Lower lobe of right lung (tissue), 2 donors: ENCODE measurements at regions not wholly inside any gene's neighbourhood (a gene's known extent, or its start where the extent isn't known, plus 50 kb on each side); places are given as distances from the start of the nearest gene placed in this dataset.

Experiments
- ATAC-seq, 2 donors: fragments of 200-7000 bp; cut with Tn5 transposase; one replicate each; pipeline ENCODE4 v1.9.1; 2020 to 2022; ENCODE audit warnings: mild to moderate bottlenecking in 2 of 2, moderate library complexity in 2 of 2
- DNase-seq: peaks from one replicate; pipeline ENCODE4 v3.0.0-alpha.2; 2020
- H3K27ac ChIP-seq: fragments of 200-600 bp; one replicate; pipeline ENCODE4 v1.8.0; 2022
- H3K27me3 ChIP-seq: fragments of 200-600 bp; one replicate; pipeline ENCODE4 v1.8.0; 2022; ENCODE audit warnings: low read depth
- H3K36me3 ChIP-seq: fragments of 200-600 bp; one replicate; pipeline ENCODE4 v1.8.0; 2022; ENCODE audit warnings: mild to moderate bottlenecking
- H3K4me1 ChIP-seq: fragments of 200-600 bp; one replicate; pipeline ENCODE4 v1.8.0; 2022
- H3K4me3 ChIP-seq: fragments of 200-600 bp; one replicate; pipeline ENCODE4 v1.8.0; 2022; ENCODE audit warnings: mild to moderate bottlenecking
- H3K9me3 ChIP-seq: fragments of 200-600 bp; one replicate; pipeline ENCODE4 v1.8.0; 2022
- CTCF ChIP-seq: fragments of 200-600 bp; IDR thresholded peaks from one replicate; pipeline ENCODE4 v1.8.0; 2022; ENCODE audit warnings: antibody characterized with exemption, mild to moderate bottlenecking
- intact Hi-C: fragments of 100-400 bp; cut with DNase I; formaldehyde crosslinking; loops from one replicate; pipeline ENCODE4 v1.11.0; 2022
- donor health status: DM: no; HTN: yes; CAD: no; lungs with severe emphysema.

GRCh38 chr12:41970744-41971143 lies 173.9 kb downstream of the GXYLT1 start:
- intact Hi-C loops: no loop called here
- Histone ChIP-seq H3K27ac (no peak overlapping the region), H3K36me3 (no peaks in the 10 kb centered on the region), H3K4me1 (no peaks in the 10 kb centered on the region), H3K4me3 (no peak overlapping the region), H3K9me3 (no peaks in the 10 kb centered on the region), H3K27me3 (no peaks in the 10 kb centered on the region)
- ATAC-seq (no peak), DNase-seq (no peak)
- no peak for TF ChIP-seq CTCF

GRCh38 chr12:41968599-41968998 lies 176.1 kb downstream of the GXYLT1 start:
- no peak for DNase-seq
- Histone ChIP-seq H3K4me3 (no peak overlapping the region), H3K4me1 (no peaks in the 10 kb centered on the region), H3K36me3 (no peaks in the 10 kb centered on the region), H3K9me3 (no peaks in the 10 kb centered on the region), H3K27me3 (no peaks in the 10 kb centered on the region), H3K27ac (no peak overlapping the region)
- TF ChIP-seq CTCF: no peak
- ATAC-seq: no peak
- intact Hi-C loops: no loop called here

GRCh38 chr12:41967668-41968500 lies 176.8 kb downstream of the GXYLT1 start:
- no peak for DNase-seq
- Histone ChIP-seq H3K4me1 (no peaks in the 10 kb centered on the region), H3K36me3 (no peaks in the 10 kb centered on the region), H3K4me3 (no peak overlapping the region), H3K9me3 (no peaks in the 10 kb centered on the region), H3K27me3 (no peaks in the 10 kb centered on the region), H3K27ac (no peak overlapping the region)
- no peak for TF ChIP-seq CTCF
- ATAC-seq: no peak
- intact Hi-C loops: no loop called here

- DNase-seq: no peak
- no peak overlapping the region for H3K27ac ChIP-seq
- no peaks in the 10 kb centered on the region for H3K36me3 ChIP-seq
- ATAC-seq: no peak
- no peaks in the 10 kb centered on the region for H3K4me1 ChIP-seq
- no peak overlapping the region for H3K4me3 ChIP-seq
- intact Hi-C loops: no loop called here
- H3K9me3 ChIP-seq: no peaks in the 10 kb centered on the region
- H3K27me3 ChIP-seq: no peaks in the 10 kb centered on the region
- no peak for TF ChIP-seq CTCF
Measured at GRCh38 chr12:41966916-41967315, 177.8 kb downstream of the GXYLT1 start.

GRCh38 chr12:41966001-41966400 lies 178.7 kb downstream of the GXYLT1 start:
- no peaks in the 10 kb centered on the region for H3K27me3 ChIP-seq
- no peak for ATAC-seq
- no peak for DNase-seq
- no peak overlapping the region for H3K4me3 ChIP-seq
- H3K36me3 ChIP-seq: no peaks in the 10 kb centered on the region
- intact Hi-C loops: no loop called here
- no peak for TF ChIP-seq CTCF
- no peaks in the 10 kb centered on the region for H3K9me3 ChIP-seq
- H3K4me1 ChIP-seq: no peaks in the 10 kb centered on the region
- no peak overlapping the region for H3K27ac ChIP-seq
